Mucosa of stomach (tissue), 1 donor: ENCODE measurements at regions not wholly inside any gene's neighbourhood (a gene's known extent, or its start where the extent isn't known, plus 50 kb on each side); places are given as distances from the start of the nearest gene placed in this dataset.

Experiments used
- H3K27me3 ChIP-seq: one replicate; pipeline ENCODE4 v1.7.0; 2013; ENCODE audit warnings: mild to moderate bottlenecking, low read length; ENCODE audit not compliant: control insufficient read depth, insufficient read depth
- H3K36me3 ChIP-seq: one replicate; pipeline ENCODE4 v1.7.0; 2013; ENCODE audit warnings: low read length; ENCODE audit not compliant: control insufficient read depth, insufficient read depth
- H3K4me1 ChIP-seq: one replicate; pipeline ENCODE4 v1.7.0; 2013; ENCODE audit warnings: mild to moderate bottlenecking, low read length; ENCODE audit not compliant: control insufficient read depth, insufficient read depth
- H3K4me3 ChIP-seq: one replicate; pipeline ENCODE4 v1.7.0; 2013; ENCODE audit warnings: low read length
- H3K9ac ChIP-seq: one replicate; pipeline ENCODE4 v1.7.0; 2013; ENCODE audit warnings: mild to moderate bottlenecking, low read length, moderate library complexity
- H3K9me3 ChIP-seq: one replicate; pipeline ENCODE4 v1.7.0; 2013; ENCODE audit warnings: mild to moderate bottlenecking, low read length, moderate library complexity; ENCODE audit not compliant: control insufficient read depth
- donor health status: Pancreatic carcinoma.

- H3K9ac ChIP-seq, result no peak overlapping the region
- no peaks in the 10 kb centered on the region for H3K27me3 ChIP-seq
- no peak overlapping the region for H3K4me3 ChIP-seq
- no peaks in the 10 kb centered on the region for H3K36me3 ChIP-seq
- H3K4me1 ChIP-seq, result no peaks in the 10 kb centered on the region
- no peaks in the 10 kb centered on the region for H3K9me3 ChIP-seq
These were observed 159.5 kb downstream of the GPAM start for GRCh38 chr10:112024079-112024478.

GRCh38 chr10:112025228-112025627, 158.3 kb downstream of the GPAM start:
- no peaks in the 10 kb centered on the region for H3K4me1 ChIP-seq
- H3K4me3 ChIP-seq, result no peak overlapping the region
- H3K27me3 ChIP-seq, result no peaks in the 10 kb centered on the region
- no peaks in the 10 kb centered on the region for H3K9me3 ChIP-seq
- no peaks in the 10 kb centered on the region for H3K36me3 ChIP-seq
- H3K9ac ChIP-seq, result no peak overlapping the region

- Histone ChIP-seq H3K9me3 (no peaks in the 10 kb centered on the region), H3K36me3 (no peaks in the 10 kb centered on the region), H3K9ac (no peak overlapping the region), H3K4me3 (no peak overlapping the region), H3K4me1 (no peaks in the 10 kb centered on the region), H3K27me3 (no peaks in the 10 kb centered on the region)
These were observed 157.1 kb downstream of the GPAM start for GRCh38 chr10:112026438-112026837.

- Histone ChIP-seq H3K9me3 (no peaks in the 10 kb centered on the region), H3K4me3 (no peak overlapping the region), H3K36me3 (no peaks in the 10 kb centered on the region), H3K4me1 (no peaks in the 10 kb centered on the region), H3K9ac (no peak overlapping the region), H3K27me3 (no peaks in the 10 kb centered on the region)
These were observed 155.8 kb downstream of the GPAM start for GRCh38 chr10:112027731-112028280.

GRCh38 chr10:112030431-112030830, 153.1 kb downstream of the GPAM start:
- H3K4me1 ChIP-seq, result no peaks in the 10 kb centered on the region
- no peak overlapping the region for H3K9ac ChIP-seq
- no peak overlapping the region for H3K4me3 ChIP-seq
- no peaks in the 10 kb centered on the region for H3K36me3 ChIP-seq
- no peaks in the 10 kb centered on the region for H3K9me3 ChIP-seq
- H3K27me3 ChIP-seq, result no peaks in the 10 kb centered on the region

- Histone ChIP-seq H3K27me3 (no peaks in the 10 kb centered on the region), H3K9me3 (no peaks in the 10 kb centered on the region), H3K4me3 (no peak overlapping the region), H3K4me1 (no peaks in the 10 kb centered on the region), H3K9ac (no peak overlapping the region), H3K36me3 (no peaks in the 10 kb centered on the region)
These were observed 143.7 kb downstream of the GPAM start for GRCh38 chr10:112039823-112040222.

- no peaks in the 10 kb centered on the region for H3K9me3 ChIP-seq
- no peak overlapping the region for H3K4me3 ChIP-seq
- no peaks in the 10 kb centered on the region for H3K36me3 ChIP-seq
- no peaks in the 10 kb centered on the region for H3K4me1 ChIP-seq
- H3K9ac ChIP-seq, result no peak overlapping the region
- no peaks in the 10 kb centered on the region for H3K27me3 ChIP-seq
These were observed 142.9 kb downstream of the GPAM start for GRCh38 chr10:112040696-112041095.

- Histone ChIP-seq H3K9me3 (no peaks in the 10 kb centered on the region), H3K36me3 (no peaks in the 10 kb centered on the region), H3K4me1 (no peaks in the 10 kb centered on the region), H3K9ac (no peak overlapping the region), H3K27me3 (no peaks in the 10 kb centered on the region), H3K4me3 (no peak overlapping the region)
These were observed 137.6 kb downstream of the GPAM start for GRCh38 chr10:112045938-112046337.

GRCh38 chr10:112047674-112048073, 135.9 kb downstream of the GPAM start:
- Histone ChIP-seq H3K27me3 (no peaks in the 10 kb centered on the region), H3K4me1 (no peaks in the 10 kb centered on the region), H3K9me3 (no peaks in the 10 kb centered on the region), H3K9ac (no peak overlapping the region), H3K36me3 (no peaks in the 10 kb centered on the region), H3K4me3 (no peak overlapping the region)

- H3K4me1 ChIP-seq, result no peaks in the 10 kb centered on the region
- H3K9ac ChIP-seq, result no peak overlapping the region
- H3K27me3 ChIP-seq, result no peaks in the 10 kb centered on the region
- no peaks in the 10 kb centered on the region for H3K36me3 ChIP-seq
- no peak overlapping the region for H3K4me3 ChIP-seq
- H3K9me3 ChIP-seq, result no peaks in the 10 kb centered on the region
These were observed 131.4 kb downstream of the GPAM start for GRCh38 chr10:112052166-112052565.

- no peak overlapping the region for H3K4me3 ChIP-seq
- no peaks in the 10 kb centered on the region for H3K27me3 ChIP-seq
These were observed 129.7 kb downstream of the GPAM start for GRCh38 chr10:112053895-112054294.

GRCh38 chr10:112054516-112054915, 129.0 kb downstream of the GPAM start:
- Histone ChIP-seq H3K9ac (no peak overlapping the region), H3K9me3 (no peaks in the 10 kb centered on the region), H3K4me3 (no peak overlapping the region), H3K4me1 (no peaks in the 10 kb centered on the region), H3K27me3 (no peaks in the 10 kb centered on the region), H3K36me3 (no peaks in the 10 kb centered on the region)

More at GRCh38 chr10:112053895-112054294, 129.7 kb downstream of the GPAM start:
- Histone ChIP-seq H3K9me3 (no peaks in the 10 kb centered on the region), H3K36me3 (no peaks in the 10 kb centered on the region), H3K9ac (no peak overlapping the region), H3K4me1 (no peaks in the 10 kb centered on the region)

GRCh38 chr10:112057072-112057471, 126.5 kb downstream of the GPAM start:
- no peak overlapping the region for H3K4me3 ChIP-seq
- H3K36me3 ChIP-seq, result no peaks in the 10 kb centered on the region

More at GRCh38 chr10:112057072-112057471, 126.5 kb downstream of the GPAM start:
- Histone ChIP-seq H3K27me3 (no peaks in the 10 kb centered on the region), H3K9ac (no peak overlapping the region), H3K4me1 (no peaks in the 10 kb centered on the region), H3K9me3 (no peaks in the 10 kb centered on the region)
